SK-N-SH treated with all-trans-retinoic acid at 6 μM for 48 hours (cell line): ENCODE measurements at regions not wholly inside any gene's neighbourhood (a gene's known extent, or its start where the extent isn't known, plus 50 kb on each side); places are given as distances from the start of the nearest gene placed in this dataset.

Experiments
- ATAC-seq: fragments of 200-7000 bp; cut with Tn5 transposase; 3 replicates; pipeline ENCODE4 v1.9.1; 2020; ENCODE audit warnings: mild to moderate bottlenecking, moderate library complexity
- ARNTL ChIP-seq: fragments of 450-650 bp; formaldehyde crosslinking; IDR thresholded peaks from 2 replicates; pipeline ENCODE4 v1.5.0; 2020; ENCODE audit warnings: low read depth, mild to moderate bottlenecking, moderate library complexity, borderline replicate concordance
- BACH2 ChIP-seq: fragments of 250-450 bp; sonication (Bioruptor Pico); IDR thresholded peaks from 2 replicates; pipeline ENCODE4 v1.9.0; 2021; ENCODE audit warnings: mild to moderate bottlenecking, borderline replicate concordance
- CREB5 ChIP-seq: fragments of 250-450 bp; sonication (Bioruptor Pico); IDR thresholded peaks from 2 replicates; pipeline ENCODE4 v1.5.1; 2020; ENCODE audit warnings: low read depth, mild to moderate bottlenecking, moderate library complexity
- CSDC2 ChIP-seq: fragments of 250-450 bp; sonication (Bioruptor Pico); IDR thresholded peaks from 2 replicates; pipeline ENCODE4 v1.5.0; 2020; ENCODE audit warnings: mild to moderate bottlenecking, moderate library complexity
- ESRRG ChIP-seq: fragments of 250-450 bp; sonication (Bioruptor Pico); IDR thresholded peaks from 2 replicates; pipeline ENCODE4 v1.6.1; 2021; ENCODE audit warnings: mild to moderate bottlenecking
- GLIS3 ChIP-seq: fragments of 250-450 bp; sonication (Bioruptor Pico); IDR thresholded peaks from 2 replicates; pipeline ENCODE4 v1.5.0; 2020; ENCODE audit warnings: mild to moderate bottlenecking, moderate library complexity
- ISL1 ChIP-seq: fragments of 250-450 bp; sonication (Bioruptor Pico); IDR thresholded peaks from 2 replicates; pipeline ENCODE4 v2.1.2; 2022; ENCODE audit warnings: mild to moderate bottlenecking, moderate library complexity
- OSR1 ChIP-seq: fragments of 250-450 bp; sonication (Bioruptor Pico); IDR thresholded peaks from 2 replicates; pipeline ENCODE4 v1.8.0; 2022; ENCODE audit warnings: moderate library complexity, mild to moderate bottlenecking, inconsistent platforms
- PATZ1 ChIP-seq: fragments of 250-450 bp; sonication (Bioruptor Pico); IDR thresholded peaks from 2 replicates; pipeline ENCODE4 v1.8.0; 2020; ENCODE audit warnings: mild to moderate bottlenecking, moderate library complexity, borderline replicate concordance
- POU6F1 ChIP-seq: fragments of 250-450 bp; sonication (Bioruptor Pico); IDR thresholded peaks from 2 replicates; pipeline ENCODE4 v1.8.0; 2021; ENCODE audit warnings: low read depth, mild to moderate bottlenecking, moderate library complexity, borderline replicate concordance
- RARB ChIP-seq: fragments of 250-450 bp; sonication (Bioruptor Pico); IDR thresholded peaks from 2 replicates; pipeline ENCODE4 v1.8.0; 2021; ENCODE audit warnings: mild to moderate bottlenecking, moderate library complexity
- SNAI2 ChIP-seq: fragments of 250-450 bp; sonication (Bioruptor Pico); IDR thresholded peaks from 2 replicates; pipeline ENCODE4 v1.5.0; 2020; ENCODE audit warnings: mild to moderate bottlenecking, moderate library complexity
- TCF4 ChIP-seq: fragments of 250-450 bp; sonication (Bioruptor Pico); IDR thresholded peaks from 2 replicates; pipeline ENCODE4 v1.8.0; 2021; ENCODE audit warnings: mild to moderate bottlenecking, moderate library complexity, borderline replicate concordance
- TOX ChIP-seq: fragments of 250-450 bp; sonication (Bioruptor Pico); IDR thresholded peaks from 2 replicates; pipeline ENCODE4 v1.8.0; 2021; ENCODE audit warnings: mild to moderate bottlenecking, moderate library complexity, borderline replicate concordance
- TSHZ2 ChIP-seq: fragments of 250-450 bp; sonication (Bioruptor Pico); IDR thresholded peaks from 2 replicates; pipeline ENCODE4 v1.5.0; 2020; ENCODE audit warnings: mild to moderate bottlenecking, moderate library complexity
- ZC3H10 ChIP-seq: fragments of 250-450 bp; sonication (Bioruptor Pico); IDR thresholded peaks from 2 replicates; pipeline ENCODE4 v1.5.1; 2021; ENCODE audit warnings: mild to moderate bottlenecking, moderate library complexity
- ZFP3 ChIP-seq: fragments of 250-450 bp; sonication (Bioruptor Pico); IDR thresholded peaks from 2 replicates; pipeline ENCODE4 v1.5.0; 2020; ENCODE audit warnings: mild to moderate bottlenecking, moderate library complexity
- ZNF565 ChIP-seq: fragments of 450-650 bp; formaldehyde crosslinking; conservative IDR thresholded peaks from 2 replicates; pipeline ENCODE4 v1.5.0; 2020; ENCODE audit warnings: low read depth, mild to moderate bottlenecking, moderate library complexity
- ZNF8 ChIP-seq: fragments of 450-650 bp; formaldehyde crosslinking; IDR thresholded peaks from 2 replicates; pipeline ENCODE4 v1.5.0; 2020; ENCODE audit warnings: mild to moderate bottlenecking, moderate library complexity

- TF ChIP-seq RARB (CRISPR knock-in tag) (no peak), ZNF565 (no peak), TOX (no peak), ARNTL (no peak), CREB5 (CRISPR knock-in tag) (no peak), TSHZ2 (CRISPR knock-in tag) (no peak), ZNF8 (CRISPR knock-in tag) (no peak), ZC3H10 (no peak), ISL1 (CRISPR knock-in tag) (no peak)
- no peak; the same call in 2 of the 3 replicates for ATAC-seq
Measured at GRCh38 chr2:224271617-224272236, 130.2 kb downstream of the FAM124B start.

GRCh38 chr2:224268441-224268840 is 133.5 kb downstream of the FAM124B start:
- TF ChIP-seq SNAI2 (CRISPR knock-in tag) = no peak
- no peak for TF ChIP-seq POU6F1 (CRISPR knock-in tag)
- peak; percentile 87 for ATAC-seq

- TF ChIP-seq ISL1 (CRISPR knock-in tag) (no peak), ZFP3 (CRISPR knock-in tag) (no peak), ESRRG (CRISPR knock-in tag) (no peak), ZC3H10 (no peak), TCF4 (no peak), OSR1 (CRISPR knock-in tag) (no peak)
- TF ChIP-seq, all 23 proteins: peak for 0
- ATAC-seq = no peak
Measured at GRCh38 chr2:224264259-224264658, 137.6 kb downstream of the FAM124B start.

GRCh38 chr2:224263571-224264043 is 138.3 kb downstream of the FAM124B start:
- peak; percentile 40 for ATAC-seq
- TF ChIP-seq POU6F1 (CRISPR knock-in tag) = no peak
- no peak for TF ChIP-seq OSR1 (CRISPR knock-in tag)
- no peak for TF ChIP-seq BACH2 (CRISPR knock-in tag)
- no peak for TF ChIP-seq GLIS3 (CRISPR knock-in tag)
- TF ChIP-seq ISL1 (CRISPR knock-in tag) = no peak
- TF ChIP-seq CSDC2 = no peak

- peak; percentile 64 for ATAC-seq
- no peak for TF ChIP-seq CREB5 (CRISPR knock-in tag)
- TF ChIP-seq OSR1 (CRISPR knock-in tag) = no peak
- TF ChIP-seq SNAI2 (CRISPR knock-in tag) = no peak
- TF ChIP-seq BACH2 (CRISPR knock-in tag) = no peak
- no peak for TF ChIP-seq ZNF8 (CRISPR knock-in tag)
- TF ChIP-seq RARB (CRISPR knock-in tag) = no peak
- TF ChIP-seq GLIS3 (CRISPR knock-in tag) = no peak
- TF ChIP-seq PATZ1 (CRISPR knock-in tag) = no peak
Measured at GRCh38 chr2:224261326-224261725, 140.6 kb downstream of the FAM124B start.
